GM19035 (cell line): ENCODE measurements at regions not wholly inside any gene's neighbourhood (a gene's known extent, or its start where the extent isn't known, plus 50 kb on each side); places are given as distances from the start of the nearest gene placed in this dataset.

Experiments used
- ATAC-seq: cut with Tn5 transposase; IDR thresholded peaks from one replicate; pipeline ENCODE4 v1.9.1; 2021; ENCODE audit not compliant: unreplicated experiment

DNA sequence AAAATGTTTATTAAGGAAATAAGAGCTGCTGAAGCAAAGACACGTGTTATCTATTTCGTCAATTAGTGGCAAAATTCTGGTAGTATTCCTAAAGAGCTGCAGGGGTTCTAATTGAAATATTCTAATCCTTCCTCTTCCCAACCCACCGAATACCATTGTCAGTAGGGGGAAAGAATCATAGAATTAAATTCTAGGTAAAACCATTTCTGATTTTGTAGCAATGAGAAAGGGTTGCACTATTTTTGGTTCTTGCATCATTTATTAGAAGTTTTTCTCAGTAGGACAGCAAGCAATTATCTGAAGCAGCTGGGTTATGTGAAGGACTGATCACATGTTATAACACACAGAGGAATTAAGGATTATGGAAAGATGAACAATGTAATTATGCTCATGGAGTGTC is 80.3 kb upstream of the SEMA6A start:
- ATAC-seq: no peak

- no peak for ATAC-seq
Measured at GRCh38 chr5:116652903-116653302, 78.3 kb upstream of the SEMA6A start.

DNA sequence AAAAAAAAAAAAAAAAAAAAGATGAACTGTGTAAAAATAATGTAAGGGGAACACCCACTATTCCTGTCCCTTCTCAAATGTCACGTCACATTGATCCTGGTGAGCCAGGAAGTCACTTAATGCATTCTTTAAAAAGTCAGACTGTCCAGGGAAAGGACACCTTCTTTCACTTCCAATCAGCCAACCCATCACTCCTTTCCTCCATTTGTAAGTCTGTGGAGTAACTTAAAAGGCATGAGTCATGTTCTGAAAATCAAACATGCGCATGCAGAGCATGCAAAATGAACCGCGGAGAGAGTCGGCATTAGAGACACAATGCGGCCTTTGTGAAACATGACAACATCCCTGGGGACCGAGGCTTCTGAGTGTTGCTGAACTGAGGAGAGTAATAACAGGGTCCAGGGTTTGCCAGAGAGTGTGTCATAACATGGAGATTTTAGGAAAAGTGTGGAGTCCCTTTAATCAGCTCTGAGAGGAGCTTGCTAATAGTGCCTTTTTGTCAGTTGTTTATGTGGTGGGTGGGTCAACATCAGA is 77.6 kb upstream of the SEMA6A start:
- ATAC-seq: peak; percentile 95

DNA sequence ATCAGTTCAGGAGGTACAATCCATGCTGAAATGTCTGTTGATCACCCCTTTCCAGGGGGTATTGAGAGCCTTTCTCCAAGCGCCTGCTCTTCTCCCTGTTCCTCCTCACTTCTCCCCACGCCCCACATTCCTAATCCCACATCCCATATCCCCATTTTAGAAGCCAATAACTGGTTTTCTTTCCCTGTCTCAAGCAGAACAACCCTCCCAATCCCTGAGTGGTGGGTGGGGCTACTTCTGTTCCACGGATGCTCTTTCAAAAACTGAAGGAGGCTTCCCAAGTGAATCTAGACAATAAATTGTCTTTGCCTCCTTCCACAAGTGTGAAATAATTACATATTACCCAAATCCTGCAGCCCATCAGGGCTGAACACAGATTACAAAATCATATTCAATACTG is 77.0 kb upstream of the SEMA6A start:
- no peak for ATAC-seq

DNA sequence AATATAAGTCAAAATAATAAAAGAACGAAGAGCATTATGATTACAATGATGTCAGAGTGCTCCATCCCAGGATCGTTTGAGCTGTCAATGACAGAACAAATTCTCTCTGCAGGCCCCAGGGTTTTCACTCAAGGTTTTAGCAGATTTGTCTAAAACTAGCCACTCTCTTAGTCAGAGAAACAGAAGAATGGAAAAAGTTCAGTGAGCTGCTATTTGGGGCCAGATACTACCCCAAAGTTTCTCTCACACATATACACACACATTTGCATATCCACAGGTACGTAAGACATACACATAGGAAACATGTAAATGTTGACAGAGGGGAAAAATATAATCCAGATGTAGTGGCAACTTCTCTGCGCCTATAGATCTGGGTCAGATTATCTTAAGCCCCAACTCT is 76.3 kb upstream of the SEMA6A start:
- no peak for ATAC-seq

DNA sequence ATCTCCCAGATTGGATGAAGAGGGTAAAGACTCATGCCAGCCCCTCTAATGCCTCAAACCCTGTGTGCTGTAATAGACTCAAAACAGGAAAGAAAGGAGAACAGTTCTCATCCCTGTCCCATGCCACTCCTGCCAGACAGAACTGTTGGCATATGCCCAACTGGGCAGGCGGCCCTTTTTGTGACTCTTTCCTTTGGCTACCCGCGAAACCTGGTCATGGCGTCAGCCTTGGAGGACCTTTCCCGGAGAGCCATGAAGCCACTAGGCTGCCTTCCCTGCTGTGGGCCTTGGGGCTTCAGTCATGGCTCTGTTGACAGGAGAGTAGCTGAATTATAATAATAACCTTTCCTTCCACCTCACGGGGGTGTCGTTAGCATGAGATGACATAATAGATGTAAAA is 75.9 kb upstream of the SEMA6A start:
- ATAC-seq: no peak

- ATAC-seq: no peak
Measured at GRCh38 chr5:116646611-116647289, 72.1 kb upstream of the SEMA6A start.

DNA sequence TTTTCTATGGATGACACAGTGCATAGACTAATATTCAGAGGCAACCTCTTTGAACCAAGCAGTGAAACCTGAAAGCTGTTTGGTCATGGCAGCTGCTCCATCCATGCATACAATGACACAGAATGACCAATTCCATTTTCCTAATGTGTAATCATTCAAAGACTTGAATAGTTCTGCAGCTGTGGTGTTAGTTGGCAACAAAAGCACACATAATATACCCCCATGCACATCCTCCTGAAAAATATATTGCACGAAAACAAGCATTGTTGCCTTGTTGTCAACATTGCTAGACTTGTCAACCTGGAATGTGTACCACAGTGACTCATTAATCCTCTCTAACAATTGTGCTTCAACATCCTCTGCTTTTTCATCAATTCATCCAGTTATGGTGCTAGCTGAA is 71.0 kb upstream of the SEMA6A start:
- peak; percentile 51 for ATAC-seq

DNA sequence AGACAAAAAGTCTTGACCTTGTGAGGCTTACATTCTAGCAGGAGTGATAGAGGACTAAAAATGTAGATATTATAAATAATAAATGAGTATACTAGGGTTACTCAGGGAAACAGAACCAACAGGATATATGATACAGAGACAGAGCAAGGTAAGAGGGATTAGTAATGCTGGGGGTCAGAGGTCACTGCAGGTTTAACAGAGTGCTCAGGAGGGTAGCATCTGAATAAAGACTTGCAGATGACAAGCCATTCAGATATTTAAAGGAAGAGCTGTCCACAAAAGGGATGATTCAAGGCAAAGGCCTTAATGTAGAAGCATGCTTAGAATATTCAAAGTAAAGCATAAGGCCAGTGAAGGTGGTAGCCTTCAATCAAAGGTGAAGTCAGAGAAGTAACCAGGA is 65.6 kb upstream of the SEMA6A start:
- ATAC-seq: no peak

- no peak for ATAC-seq
Measured at GRCh38 chr5:116637149-116637740, 62.6 kb upstream of the SEMA6A start.

DNA sequence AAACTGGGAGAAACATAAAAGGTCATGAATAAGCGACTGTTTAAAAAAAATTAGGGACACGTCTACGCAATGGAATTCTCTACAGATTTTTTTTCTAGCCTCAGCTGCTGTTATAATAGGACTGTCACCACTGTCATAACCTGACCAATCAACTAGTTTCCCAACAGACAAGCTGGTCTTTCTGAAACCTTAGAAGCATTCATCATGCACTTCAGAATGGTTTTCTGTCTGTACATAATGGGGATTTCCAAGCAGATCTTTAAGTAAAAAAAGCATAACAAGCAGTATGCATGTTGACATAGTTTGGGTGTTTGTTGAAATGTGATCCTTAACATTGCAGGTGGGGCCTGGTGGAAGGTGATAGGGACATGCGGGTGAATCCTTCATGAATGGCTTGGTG is 58.3 kb upstream of the SEMA6A start:
- ATAC-seq: no peak

DNA sequence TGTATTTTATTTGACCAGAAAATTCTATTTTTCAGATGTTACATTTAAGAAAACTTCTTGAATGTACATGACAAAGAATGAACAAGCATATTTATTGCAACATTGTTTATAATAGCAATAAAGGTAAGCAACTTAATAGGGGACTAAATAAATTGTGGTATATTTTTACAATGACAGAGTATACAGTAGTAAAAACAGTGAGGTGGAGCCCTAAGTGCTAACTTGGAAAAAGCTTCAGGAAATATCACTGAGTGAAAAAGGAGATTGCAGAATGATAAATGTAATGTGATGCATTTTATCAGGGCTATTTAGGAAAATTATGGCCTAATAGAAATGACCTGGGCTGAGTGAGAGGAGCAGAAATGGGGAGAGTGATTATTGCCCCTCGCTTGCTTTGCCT is 56.5 kb upstream of the SEMA6A start:
- ATAC-seq: no peak

- no peak for ATAC-seq
Measured at GRCh38 chr5:116629168-116629567, 54.5 kb upstream of the SEMA6A start.

DNA sequence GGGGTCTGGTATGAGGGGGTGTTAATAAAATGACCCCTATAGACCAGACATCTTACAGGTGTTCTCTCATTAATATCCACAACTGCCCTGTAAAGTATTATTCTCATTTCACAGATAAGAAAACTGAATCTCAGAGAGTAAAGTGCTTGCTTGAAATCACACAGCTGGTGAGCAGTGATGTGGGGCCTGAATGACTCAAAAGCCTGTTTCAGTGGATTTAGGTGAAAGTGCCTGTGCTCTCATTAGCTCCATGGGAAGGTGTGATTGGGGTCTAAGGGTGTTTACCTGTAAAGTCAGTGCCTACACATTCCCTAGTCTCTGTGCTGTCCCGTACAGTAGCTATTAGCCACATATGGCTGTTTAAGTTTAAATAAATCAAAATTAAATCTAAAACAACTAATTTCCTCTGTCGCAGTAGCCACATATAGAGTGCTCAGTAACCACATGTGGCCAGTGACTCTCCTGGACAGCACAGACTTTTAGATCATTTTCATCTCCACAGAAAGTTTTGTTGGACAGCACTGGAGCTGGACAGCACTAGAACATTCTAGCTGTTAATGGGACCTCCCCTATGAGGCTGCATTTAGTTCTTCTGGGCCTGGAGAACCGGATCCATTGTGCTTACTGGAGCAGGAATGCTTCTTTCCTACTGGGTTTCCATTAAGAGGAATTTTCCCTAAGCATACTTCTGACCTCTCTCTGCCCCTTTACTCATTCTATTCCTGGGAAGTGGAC is 52.5 kb upstream of the SEMA6A start:
- ATAC-seq: peak; percentile 68

GRCh38 chr5:116626272-116626723 is 51.7 kb upstream of the SEMA6A start:
- ATAC-seq: no peak
